ENCODE measurements at regions not wholly inside any gene's neighbourhood (a gene's known extent, or its start where the extent isn't known, plus 50 kb on each side); places are given as distances from the start of the nearest gene placed in this dataset.

DNA sequence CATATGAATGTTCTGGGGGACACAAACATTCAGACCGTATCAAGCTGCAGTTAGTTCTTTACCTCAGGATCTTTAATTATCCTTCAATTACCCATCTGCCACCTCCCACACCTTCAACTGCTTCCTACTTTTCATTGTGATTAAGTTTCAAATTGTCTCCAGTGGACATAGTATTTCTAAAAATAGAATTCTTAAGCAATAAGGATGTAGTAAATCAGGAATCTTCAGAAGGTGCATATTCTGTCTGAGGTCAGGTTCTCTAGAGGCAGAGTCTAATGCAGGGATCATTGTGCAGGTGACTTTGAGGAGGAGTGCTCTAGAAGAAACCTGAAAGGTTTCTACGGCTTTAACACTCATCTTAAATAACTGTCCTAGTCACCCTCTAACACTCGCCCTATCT is 102.6 kb upstream of the PPP2R5A start:
- TF ChIP-seq, protein P1, sequence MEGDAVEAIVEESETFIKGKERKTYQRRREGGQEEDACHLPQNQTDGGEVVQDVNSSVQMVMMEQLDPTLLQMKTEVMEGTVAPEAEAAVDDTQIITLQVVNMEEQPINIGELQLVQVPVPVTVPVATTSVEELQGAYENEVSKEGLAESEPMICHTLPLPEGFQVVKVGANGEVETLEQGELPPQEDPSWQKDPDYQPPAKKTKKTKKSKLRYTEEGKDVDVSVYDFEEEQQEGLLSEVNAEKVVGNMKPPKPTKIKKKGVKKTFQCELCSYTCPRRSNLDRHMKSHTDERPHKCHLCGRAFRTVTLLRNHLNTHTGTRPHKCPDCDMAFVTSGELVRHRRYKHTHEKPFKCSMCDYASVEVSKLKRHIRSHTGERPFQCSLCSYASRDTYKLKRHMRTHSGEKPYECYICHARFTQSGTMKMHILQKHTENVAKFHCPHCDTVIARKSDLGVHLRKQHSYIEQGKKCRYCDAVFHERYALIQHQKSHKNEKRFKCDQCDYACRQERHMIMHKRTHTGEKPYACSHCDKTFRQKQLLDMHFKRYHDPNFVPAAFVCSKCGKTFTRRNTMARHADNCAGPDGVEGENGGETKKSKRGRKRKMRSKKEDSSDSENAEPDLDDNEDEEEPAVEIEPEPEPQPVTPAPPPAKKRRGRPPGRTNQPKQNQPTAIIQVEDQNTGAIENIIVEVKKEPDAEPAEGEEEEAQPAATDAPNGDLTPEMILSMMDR (IDR thresholded peaks at IDR 0.05): no peak
- TF ChIP-seq POLR2A (IDR thresholded peaks at IDR 0.05): no peak
- H3K4me3 ChIP-seq (ENCODE audit: low read depth, poor library complexity, severe bottlenecking): no peak overlapping the region
- intact Hi-C loops (cut with DNase I; ENCODE audit: low total_unique reads): no loop called here
- DNase-seq (ENCODE audit: low spot score in 2 of 2): no peak
- 75 to 93% methylated on average over 3 of the region's 3 CpGs for WGBS, 2 donors

DNA sequence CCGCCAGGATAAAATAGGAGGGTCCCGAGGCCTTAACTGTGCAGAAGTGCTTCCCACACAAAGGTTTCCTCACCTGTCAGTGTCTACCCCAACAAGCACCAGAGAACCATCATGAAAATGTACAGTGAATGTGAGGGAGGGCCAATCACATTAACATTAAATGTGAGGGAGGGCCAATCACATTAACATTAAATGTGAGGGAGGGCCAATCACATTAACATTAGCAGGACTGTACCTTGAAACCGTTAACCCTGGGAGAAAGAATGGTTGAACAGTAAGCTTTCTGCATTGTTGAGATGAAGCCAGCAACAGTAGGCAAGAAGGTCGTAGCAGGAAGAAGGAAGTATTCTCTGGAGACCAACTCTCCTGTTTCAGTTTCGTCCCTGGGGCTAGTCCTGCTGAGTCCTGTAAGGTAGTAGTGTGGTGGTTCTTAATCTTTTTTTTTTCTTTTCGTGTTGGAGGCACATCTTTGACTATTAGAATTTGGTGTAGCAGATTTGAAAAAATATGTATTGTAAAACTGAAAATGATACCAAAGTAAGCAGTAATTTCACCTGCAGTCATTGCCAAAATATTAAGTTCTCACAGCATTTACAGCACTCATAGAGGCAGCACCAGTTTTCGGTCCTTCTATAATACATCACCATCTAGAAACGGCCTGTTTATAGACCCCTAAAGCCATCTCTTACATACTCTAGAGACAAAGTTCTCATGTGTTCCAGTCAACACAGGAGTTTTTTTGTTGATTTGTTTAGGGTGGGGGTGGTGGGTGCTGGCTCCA is 98.6 kb upstream of the PPP2R5A start:
- no peak for DNase-seq (ENCODE audit: low spot score in 2 of 2)
- TF ChIP-seq, protein P1 (IDR thresholded peaks at IDR 0.05): no peak
- no peak for TF ChIP-seq POLR2A (IDR thresholded peaks at IDR 0.05)
- WGBS, 2 donors: 74 to 75% methylated on average over 8 of the region's 8 CpGs
- H3K4me3 ChIP-seq (ENCODE audit: low read depth, poor library complexity, severe bottlenecking): no peak overlapping the region
- intact Hi-C loops (cut with DNase I; ENCODE audit: low total_unique reads): no loop called here

DNA sequence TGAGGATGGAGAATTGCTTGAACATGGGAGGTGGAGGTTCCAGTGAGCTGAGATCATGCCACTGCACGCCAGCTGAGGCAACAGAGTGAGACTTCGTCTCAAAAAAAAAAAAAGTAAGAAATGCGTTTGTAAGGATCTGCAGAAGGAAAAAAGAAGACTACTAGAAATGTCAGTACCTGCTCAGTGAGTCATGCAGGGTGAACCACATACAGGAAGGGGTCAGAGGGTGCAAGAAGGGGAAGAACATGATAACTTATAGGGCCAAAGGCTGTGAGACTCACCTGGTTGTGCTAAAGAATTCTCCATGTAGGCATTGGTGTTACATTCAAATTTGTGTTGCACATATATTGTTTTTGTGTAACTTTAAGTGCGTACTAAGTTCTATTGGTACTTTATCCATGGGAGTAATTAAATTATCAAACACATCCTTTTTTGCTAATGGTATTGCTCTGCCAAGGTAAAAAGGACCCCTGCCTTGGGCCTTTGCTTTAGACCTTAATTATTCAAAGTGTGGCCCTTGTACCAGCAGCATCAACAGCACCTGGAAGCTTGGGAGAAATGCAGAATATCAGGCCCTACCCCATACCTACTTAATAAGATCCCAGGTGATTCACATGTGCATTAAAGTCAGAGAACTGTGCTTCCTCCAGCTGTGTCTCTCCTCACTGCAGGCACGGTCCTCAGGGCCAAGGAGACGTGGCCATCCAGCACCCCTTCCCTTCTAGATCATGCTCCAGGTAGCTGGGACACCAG is 96.4 kb upstream of the PPP2R5A start:
- WGBS, 2 donors: 71 to 82% methylated on average over 6 of the region's 6 CpGs
- intact Hi-C loops (cut with DNase I; ENCODE audit: low total_unique reads): no loop called here
- no peak overlapping the region for H3K4me3 ChIP-seq (ENCODE audit: low read depth, poor library complexity, severe bottlenecking)
- DNase-seq (ENCODE audit: low spot score in 2 of 2): peak in 1 of 2 donors; percentile 34
- no peak for TF ChIP-seq POLR2A (IDR thresholded peaks at IDR 0.05)
- TF ChIP-seq, protein P1 (IDR thresholded peaks at IDR 0.05): no peak

DNA sequence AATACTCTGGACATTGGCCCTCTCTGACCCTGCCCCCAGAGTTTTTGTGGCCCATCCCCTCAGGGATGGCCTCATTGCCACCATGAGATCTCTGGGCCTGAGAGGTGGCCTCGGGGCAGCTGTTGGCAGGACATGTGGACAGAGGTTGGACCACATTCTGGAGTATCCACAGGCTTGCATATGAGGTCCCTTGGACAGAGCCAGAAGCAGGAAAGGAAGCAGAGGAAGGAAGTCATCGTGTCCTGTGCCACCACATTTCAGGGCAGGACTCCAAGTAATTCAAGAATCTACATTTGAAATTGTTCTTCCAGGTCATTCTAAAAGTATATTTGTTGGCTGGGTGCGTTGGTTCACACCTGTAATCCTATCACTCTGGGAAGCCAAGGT is 95.9 kb upstream of the PPP2R5A start:
- H3K4me3 ChIP-seq (ENCODE audit: low read depth, poor library complexity, severe bottlenecking): no peak overlapping the region
- 68 to 72% methylated on average over 3 of the region's 3 CpGs for WGBS, 2 donors
- intact Hi-C loops (cut with DNase I; ENCODE audit: low total_unique reads): no loop called here
- TF ChIP-seq POLR2A (IDR thresholded peaks at IDR 0.05): no peak
- TF ChIP-seq, protein P1 (IDR thresholded peaks at IDR 0.05): no peak
- peak in 1 of 2 donors; percentile 28 for DNase-seq (ENCODE audit: low spot score in 2 of 2)

DNA sequence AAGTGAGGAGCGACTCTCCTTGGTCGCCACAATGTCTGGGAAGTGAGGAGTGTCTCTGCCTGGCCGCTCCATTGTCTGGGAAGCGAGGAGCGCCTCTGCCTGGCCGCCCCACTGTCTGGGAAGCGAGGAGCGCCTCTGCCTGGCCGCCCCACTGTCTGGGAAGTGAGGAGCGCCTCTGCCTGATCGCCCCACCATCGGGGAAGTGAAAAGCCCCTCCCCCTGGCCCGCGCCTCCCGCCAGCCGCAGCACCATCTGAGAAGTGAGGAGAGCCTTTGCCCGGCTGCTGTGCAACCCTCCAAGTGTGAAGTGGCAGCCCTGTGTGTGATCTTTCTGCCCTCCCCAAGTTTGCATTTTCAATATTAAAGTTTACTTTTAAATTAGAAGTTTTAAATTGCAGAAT is 95.0 kb upstream of the PPP2R5A start:
- intact Hi-C loops (cut with DNase I; ENCODE audit: low total_unique reads): no loop called here
- H3K4me3 ChIP-seq (ENCODE audit: low read depth, poor library complexity, severe bottlenecking): no peak overlapping the region
- DNase-seq (ENCODE audit: low spot score in 2 of 2): peak in 1 of 2 donors; percentile 70
- 77 to 80% methylated on average over 17 of the region's 17 CpGs for WGBS, 2 donors
- TF ChIP-seq, protein P1 (IDR thresholded peaks at IDR 0.05): no peak
- no peak for TF ChIP-seq POLR2A (IDR thresholded peaks at IDR 0.05)
